GM19035 (cell line): ENCODE measurements at regions not wholly inside any gene's neighbourhood (a gene's known extent, or its start where the extent isn't known, plus 50 kb on each side); places are given as distances from the start of the nearest gene placed in this dataset.

ENCODE experiments used
- ATAC-seq: cut with Tn5 transposase; IDR thresholded peaks from one replicate; pipeline ENCODE4 v1.9.1; 2021; ENCODE audit not compliant: unreplicated experiment

DNA sequence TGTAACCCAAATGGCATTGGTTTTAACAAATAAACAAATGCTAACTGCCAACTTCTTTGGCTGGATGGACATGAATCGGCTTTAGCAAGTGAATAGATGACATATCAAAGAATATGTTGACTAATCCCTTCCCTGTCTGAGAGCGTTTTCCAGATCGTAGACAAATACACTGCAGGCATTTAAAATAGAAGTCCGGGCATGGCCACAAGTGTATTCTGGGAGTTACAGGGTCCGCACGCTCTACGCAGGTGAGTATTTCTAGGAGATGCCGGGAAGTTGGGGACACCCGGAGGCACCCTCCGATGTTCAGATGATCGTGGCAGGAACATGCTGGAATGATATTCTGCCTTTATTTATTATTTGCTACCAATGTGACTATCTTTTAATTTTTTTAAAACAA is 53.2 kb upstream of the ZNF536 start:
- ATAC-seq, result no peak

DNA sequence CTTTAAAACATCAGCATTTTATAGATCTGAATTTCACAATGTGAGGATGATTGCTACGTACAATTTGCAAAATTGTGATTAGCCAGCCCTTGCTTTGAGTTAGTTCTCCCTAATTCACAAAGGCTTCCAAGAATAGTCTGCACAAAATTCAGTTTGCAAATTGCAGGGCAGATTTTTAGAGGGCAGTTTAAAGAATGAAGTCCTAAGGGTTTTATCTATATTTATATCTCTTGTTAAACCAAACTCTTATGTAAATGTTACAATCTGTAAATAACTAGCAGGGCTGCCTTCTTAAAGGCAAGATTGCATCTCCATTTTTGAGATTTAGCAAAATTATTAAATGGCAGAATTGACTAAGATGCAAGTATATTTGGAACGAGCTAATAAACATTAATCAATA is 52.8 kb upstream of the ZNF536 start:
- no peak for ATAC-seq

DNA sequence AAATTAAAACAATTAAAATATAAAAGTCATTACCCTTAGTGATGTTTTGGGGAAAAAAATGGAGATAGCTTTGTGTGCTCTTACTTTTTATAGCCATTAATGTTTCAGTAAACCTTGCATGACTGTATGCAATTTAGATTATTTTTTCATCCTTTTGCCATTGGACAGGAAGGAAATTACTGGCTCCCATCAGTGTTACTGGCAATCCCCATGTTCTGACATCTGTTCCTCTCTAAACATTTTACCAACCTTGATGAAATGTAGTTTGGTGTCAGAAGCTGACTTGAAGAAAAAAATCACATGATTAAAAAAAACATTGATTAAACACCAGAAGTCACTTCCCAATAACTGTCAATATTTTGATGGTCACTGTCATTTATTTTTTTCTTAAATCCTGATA is 52.3 kb upstream of the ZNF536 start:
- no peak for ATAC-seq

DNA sequence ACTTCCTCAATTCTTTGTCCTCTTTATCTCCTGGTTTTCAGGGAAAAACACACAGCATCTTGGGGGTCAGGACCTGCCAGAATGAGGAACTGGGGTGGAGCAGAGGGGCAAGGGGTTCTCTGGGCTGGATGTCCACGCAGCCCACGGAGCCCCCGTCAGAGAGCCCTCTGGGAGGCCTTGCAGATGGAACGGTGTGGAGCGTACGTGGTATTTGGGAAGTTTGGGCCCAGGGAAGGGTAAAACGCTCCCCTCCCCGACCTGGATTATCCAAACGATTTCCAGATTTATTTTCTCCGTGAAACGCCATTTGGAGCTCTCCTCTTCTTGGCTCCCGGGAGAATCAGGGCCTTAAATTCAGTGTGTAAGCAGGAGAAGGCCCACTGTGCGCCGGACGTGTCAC is 51.7 kb upstream of the ZNF536 start:
- no peak for ATAC-seq

DNA sequence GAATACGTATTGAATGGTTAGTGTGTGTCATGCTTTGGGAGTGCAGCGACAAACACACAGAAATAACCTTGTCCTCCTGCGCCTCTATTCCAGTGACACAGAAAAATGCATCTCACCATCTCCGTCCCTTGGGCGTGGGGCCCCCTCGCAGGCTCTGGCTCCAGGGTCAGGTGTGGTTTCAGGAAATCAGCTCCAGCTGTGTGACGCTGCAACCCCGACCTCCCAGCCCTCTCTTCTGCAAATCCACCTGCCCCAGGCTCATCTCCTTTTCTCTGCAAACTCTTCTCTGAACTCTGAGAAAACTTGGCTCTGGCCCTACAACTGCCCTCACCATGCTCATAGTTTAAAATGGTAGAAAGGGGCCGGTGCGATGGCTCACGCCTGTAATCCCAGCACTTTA is 51.3 kb upstream of the ZNF536 start:
- no peak for ATAC-seq
